ENCODE measurements at regions not wholly inside any gene's neighbourhood (a gene's known extent, or its start where the extent isn't known, plus 50 kb on each side); places are given as distances from the start of the nearest gene placed in this dataset.

- no peaks in the 10 kb centered on the region for H3K9me3 Mint-ChIP-seq (ENCODE audit: unreplicated experiment)
- POLR2A ChIA-PET, result no interaction called here
- no peak for DNase-seq
- H3K4me1 ChIP-seq, result no peaks in the 10 kb centered on the region
- no peak for TF ChIP-seq CTCF (IDR thresholded peaks at IDR 0.05; ENCODE audit: insufficient read depth in 1 of 2, low read depth in 1 of 2, low read length in 1 of 2, severe bottlenecking in 1 of 2, unreplicated experiment in 1 of 2)
- intact Hi-C loops (cut with micrococcal nuclease; ENCODE audit: unreplicated experiment), result no loop called here
- no peaks in the 10 kb centered on the region for H3K4me1 Mint-ChIP-seq (ENCODE audit: low read depth, unreplicated experiment)
- H3K36me3 Mint-ChIP-seq (ENCODE audit: insufficient read depth, unreplicated experiment), result no peaks in the 10 kb centered on the region
- BruUV-seq (replicated peaks), result no TSS peak
- no peaks in the 10 kb centered on the region for H3K9me3 ChIP-seq
- no peaks in the 10 kb centered on the region for H3K36me3 ChIP-seq (ENCODE audit: control insufficient read depth, insufficient read depth, low read length)
- no peak overlapping the region for H3K4me3 Mint-ChIP-seq (ENCODE audit: unreplicated experiment)
- H3K27me3 ChIP-seq (replicated peaks; ENCODE audit: control insufficient read depth, insufficient read depth, low read length), result no peaks in the 10 kb centered on the region
- no peaks in the 10 kb centered on the region for H3K27me3 Mint-ChIP-seq (ENCODE audit: insufficient read depth, unreplicated experiment)
- CTCF ChIA-PET, result no interaction called here
- no peak overlapping the region for H3K27ac Mint-ChIP-seq (ENCODE audit: unreplicated experiment)
- no peak overlapping the region for H3K4me3 ChIP-seq (ENCODE audit: low read depth, low read length)
These were observed 406.2 kb downstream of the LIG4 start for GRCh38 chr13:107809125-107809524.

- POLR2A ChIA-PET, result no interaction called here
- no TSS peak for BruUV-seq (replicated peaks)
- Histone ChIP-seq H3K4me1 (no peaks in the 10 kb centered on the region), H3K4me3 (ENCODE audit: low read depth, low read length) (no peak overlapping the region), H3K36me3 (ENCODE audit: control insufficient read depth, insufficient read depth, low read length) (no peaks in the 10 kb centered on the region), H3K27me3 (replicated peaks; ENCODE audit: control insufficient read depth, insufficient read depth, low read length) (no peaks in the 10 kb centered on the region), H3K9me3 (no peaks in the 10 kb centered on the region)
- no peaks in the 10 kb centered on the region for H3K27me3 Mint-ChIP-seq (ENCODE audit: insufficient read depth, unreplicated experiment)
- H3K4me1 Mint-ChIP-seq (ENCODE audit: low read depth, unreplicated experiment), result no peaks in the 10 kb centered on the region
- H3K36me3 Mint-ChIP-seq (ENCODE audit: insufficient read depth, unreplicated experiment), result no peaks in the 10 kb centered on the region
- H3K27ac Mint-ChIP-seq (ENCODE audit: unreplicated experiment), result no peak overlapping the region
- no peak for DNase-seq
- CTCF ChIA-PET, result no interaction called here
- H3K9me3 Mint-ChIP-seq (ENCODE audit: unreplicated experiment), result no peaks in the 10 kb centered on the region
- no peak for TF ChIP-seq CTCF (IDR thresholded peaks at IDR 0.05; ENCODE audit: insufficient read depth in 1 of 2, low read depth in 1 of 2, low read length in 1 of 2, severe bottlenecking in 1 of 2, unreplicated experiment in 1 of 2)
- H3K4me3 Mint-ChIP-seq (ENCODE audit: unreplicated experiment), result no peak overlapping the region
- intact Hi-C loops (cut with micrococcal nuclease; ENCODE audit: unreplicated experiment), result no loop called here
These were observed 406.9 kb downstream of the LIG4 start for GRCh38 chr13:107808389-107808788.

GRCh38 chr13:107807306-107808073 is 407.8 kb downstream of the LIG4 start:
- Mint-ChIP-seq H3K4me1 (ENCODE audit: low read depth, unreplicated experiment) (no peaks in the 10 kb centered on the region), H3K4me3 (ENCODE audit: unreplicated experiment) (no peak overlapping the region), H3K36me3 (ENCODE audit: insufficient read depth, unreplicated experiment) (no peaks in the 10 kb centered on the region), H3K9me3 (ENCODE audit: unreplicated experiment) (no peaks in the 10 kb centered on the region), H3K27me3 (ENCODE audit: insufficient read depth, unreplicated experiment) (no peaks in the 10 kb centered on the region), H3K27ac (ENCODE audit: unreplicated experiment) (no peak overlapping the region)
- CTCF ChIA-PET, result no interaction called here
- H3K4me3 ChIP-seq (ENCODE audit: low read depth, low read length), result no peak overlapping the region
- no peaks in the 10 kb centered on the region for H3K9me3 ChIP-seq
- H3K36me3 ChIP-seq (ENCODE audit: control insufficient read depth, insufficient read depth, low read length), result no peaks in the 10 kb centered on the region
- H3K27me3 ChIP-seq (replicated peaks; ENCODE audit: control insufficient read depth, insufficient read depth, low read length), result no peaks in the 10 kb centered on the region
- intact Hi-C loops (cut with micrococcal nuclease; ENCODE audit: unreplicated experiment), result no loop called here
- H3K4me1 ChIP-seq, result no peaks in the 10 kb centered on the region
- TF ChIP-seq CTCF (IDR thresholded peaks at IDR 0.05; ENCODE audit: insufficient read depth in 1 of 2, low read depth in 1 of 2, low read length in 1 of 2, severe bottlenecking in 1 of 2, unreplicated experiment in 1 of 2), result no peak
- DNase-seq, result no peak
- BruUV-seq (replicated peaks), result no TSS peak
- POLR2A ChIA-PET, result no interaction called here
